ENCODE measurements at regions not wholly inside any gene's neighbourhood (a gene's known extent, or its start where the extent isn't known, plus 50 kb on each side); places are given as distances from the start of the nearest gene placed in this dataset.

DNA sequence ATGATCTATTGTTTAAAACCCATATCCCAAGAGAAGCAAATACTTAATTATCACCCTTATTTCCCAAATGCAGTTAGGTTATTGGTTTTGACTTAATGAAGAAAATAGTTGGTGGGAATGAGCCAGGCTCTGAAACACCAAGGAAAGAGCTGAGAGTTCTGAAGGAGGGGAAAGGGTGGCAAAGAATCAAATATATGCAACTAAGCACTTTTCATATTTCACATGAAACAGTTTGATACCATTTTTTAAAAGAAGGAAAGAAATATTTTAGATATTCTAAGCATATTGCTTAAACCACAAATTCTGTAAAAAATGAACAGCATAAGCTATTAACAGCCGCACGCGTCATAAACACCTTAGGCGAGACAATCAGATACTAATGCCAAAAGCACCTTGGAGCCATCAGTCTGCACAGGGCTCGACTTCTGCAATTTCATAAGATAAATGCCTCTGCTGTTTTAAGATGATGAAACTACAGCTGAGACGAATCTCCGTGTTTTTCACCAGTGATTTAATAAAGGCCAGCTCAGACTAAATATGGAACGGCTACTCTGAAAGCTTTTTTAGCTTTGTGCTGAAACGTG is 371.7 kb downstream of the EN1 start:
- no peak for DNase-seq (ENCODE audit: low read depth in 4 of 4, low spot score in 1 of 4)

DNA sequence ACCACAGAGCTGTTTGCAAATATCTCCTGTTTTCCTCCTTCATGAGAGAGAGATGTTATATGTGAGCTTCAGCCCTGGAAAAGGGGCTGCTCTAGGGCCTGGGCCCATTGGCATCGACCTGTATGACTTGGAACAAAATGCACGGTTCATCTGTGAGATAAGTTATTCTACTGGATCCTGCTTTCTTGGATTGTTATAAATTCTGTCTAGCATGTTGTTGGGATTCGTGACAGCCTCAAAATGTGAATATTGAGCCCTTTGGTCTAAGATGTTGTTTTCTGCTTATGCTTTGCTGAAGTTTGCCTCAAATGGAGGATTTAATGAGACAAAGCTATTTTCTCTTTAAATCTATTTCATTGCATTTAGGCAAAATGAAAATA is 372.9 kb downstream of the EN1 start:
- DNase-seq (ENCODE audit: low read depth in 4 of 4, low spot score in 1 of 4) = no peak

DNA sequence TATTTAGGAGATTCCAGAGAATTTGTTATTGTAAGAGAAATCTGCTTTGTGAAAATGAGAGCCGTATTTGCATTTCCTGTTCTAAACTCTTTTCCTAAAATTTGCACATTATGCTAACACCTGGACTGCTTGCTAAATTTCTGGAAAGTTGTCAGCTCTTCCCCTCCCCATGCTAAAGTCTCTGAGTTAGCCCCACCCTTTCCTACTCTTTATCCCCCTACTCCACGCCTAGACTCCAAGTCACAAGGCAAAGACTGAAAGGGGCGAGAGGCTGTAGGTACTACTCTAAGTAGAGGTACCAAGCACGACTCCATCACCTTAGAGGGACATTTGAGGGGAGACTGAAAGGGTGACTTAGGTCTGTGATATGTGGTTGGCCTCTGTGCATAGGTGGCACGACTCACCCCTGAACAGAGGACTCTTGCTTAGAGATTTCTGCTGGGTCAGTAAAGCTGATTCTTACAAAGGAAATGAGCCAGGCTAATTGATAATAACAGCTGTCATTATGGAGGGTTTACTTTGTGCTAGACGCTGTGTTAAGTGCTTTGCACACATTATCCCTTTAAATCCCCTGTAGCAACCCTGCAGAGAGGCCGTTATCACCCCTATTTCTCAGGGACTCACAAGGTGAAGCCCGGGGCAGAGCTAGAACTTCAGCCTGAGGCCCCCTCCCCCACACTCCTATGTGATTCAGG is 373.5 kb downstream of the EN1 start:
- no peak for DNase-seq (ENCODE audit: low read depth in 4 of 4, low spot score in 1 of 4)

DNA sequence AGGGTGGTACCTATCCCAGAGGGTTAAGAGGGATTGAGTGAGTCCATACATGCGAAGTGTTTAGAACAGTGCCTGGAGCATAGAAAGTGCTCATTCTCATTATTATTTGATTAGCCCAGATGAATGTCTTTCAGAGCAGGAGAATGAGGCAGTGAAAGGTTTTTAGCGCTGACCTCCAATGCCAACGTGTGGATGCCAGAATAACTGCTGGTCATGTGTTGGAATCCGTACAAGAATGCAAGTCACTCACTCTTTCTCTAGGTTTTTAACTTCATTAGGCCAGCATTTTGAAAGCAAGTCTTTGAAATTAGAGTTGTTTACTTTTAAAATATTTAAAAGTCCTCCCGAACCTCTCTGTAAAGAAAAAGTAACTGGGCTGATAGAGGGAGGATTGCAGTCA is 374.2 kb downstream of the EN1 start:
- no peak for DNase-seq (ENCODE audit: low read depth in 4 of 4, low spot score in 1 of 4)

DNA sequence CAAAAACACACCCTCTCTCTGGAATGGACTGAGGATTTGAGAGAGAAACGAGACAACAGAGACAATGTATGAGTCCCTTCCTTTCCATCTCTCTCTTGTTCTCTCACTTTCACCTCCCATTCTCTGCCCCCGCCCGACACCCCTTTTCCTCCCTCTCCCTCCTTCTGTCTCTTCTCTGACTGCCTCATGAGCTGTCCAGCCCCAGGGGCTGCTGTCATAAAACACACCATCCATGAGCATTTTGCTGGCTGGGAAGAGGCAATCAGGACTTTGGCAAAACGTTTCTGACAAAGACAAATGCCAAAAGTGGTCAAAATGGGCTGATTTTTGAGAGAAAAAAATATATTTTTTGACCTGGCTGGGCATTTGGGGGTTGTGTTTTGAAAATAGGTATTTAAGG is 377.2 kb downstream of the EN1 start:
- no peak for DNase-seq (ENCODE audit: low read depth in 4 of 4, low spot score in 1 of 4)

DNA sequence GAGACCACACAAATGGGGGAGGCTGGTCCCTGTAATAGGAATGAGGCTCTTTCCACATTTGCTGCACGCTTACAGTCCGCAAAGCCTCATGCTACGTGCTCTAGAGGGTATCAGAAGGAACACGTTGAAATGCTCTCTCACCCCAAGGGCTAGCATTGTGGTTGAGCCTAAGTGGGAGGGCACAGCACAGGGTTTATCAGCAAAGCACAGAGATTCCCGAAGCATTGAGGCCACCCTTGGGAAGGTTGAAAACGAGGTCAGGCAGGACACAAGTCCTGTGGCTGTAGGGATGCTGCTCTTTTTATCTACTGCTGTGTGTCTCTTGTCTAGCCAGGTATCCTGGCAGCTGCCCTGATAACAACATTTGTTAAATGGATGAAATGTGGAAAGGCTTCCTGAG is 378.3 kb downstream of the EN1 start:
- no peak for DNase-seq (ENCODE audit: low read depth in 4 of 4, low spot score in 1 of 4)

DNA sequence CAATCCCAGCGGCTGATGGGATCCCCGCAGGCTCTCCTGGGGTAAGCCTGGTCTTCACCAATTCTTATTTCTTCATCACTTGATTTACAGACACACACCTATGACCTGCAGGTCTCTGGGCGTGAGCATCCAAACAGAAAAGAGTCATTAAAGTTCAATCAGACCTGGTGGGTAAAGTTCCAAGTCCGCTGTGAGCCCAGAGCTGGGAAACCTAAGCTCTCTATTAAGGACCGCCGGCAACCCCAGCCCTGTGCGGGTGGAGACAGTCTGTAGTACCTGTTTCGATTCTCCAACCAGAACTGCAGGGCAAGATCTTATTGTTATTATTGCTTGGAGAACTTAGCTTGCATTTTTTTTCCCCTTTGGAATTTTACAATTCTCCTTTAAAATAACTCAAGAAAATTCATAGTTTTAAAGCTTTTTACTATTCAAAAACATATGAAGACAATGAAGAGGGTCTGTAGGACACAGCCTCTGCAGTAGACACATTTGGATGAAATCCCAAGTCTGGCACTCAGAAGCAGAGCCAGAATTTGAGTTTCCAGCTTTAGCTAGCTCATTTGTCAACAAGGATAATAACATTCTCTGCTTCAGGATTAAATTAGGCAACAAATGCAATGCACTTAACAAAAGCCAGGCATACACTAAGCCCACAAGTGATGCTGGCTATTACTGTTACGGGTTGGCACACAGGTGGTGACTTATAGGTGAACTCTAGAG is 376.4 kb downstream of the INSIG2 start:
- DNase-seq (ENCODE audit: low read depth in 4 of 4, low spot score in 1 of 4) = no peak

DNA sequence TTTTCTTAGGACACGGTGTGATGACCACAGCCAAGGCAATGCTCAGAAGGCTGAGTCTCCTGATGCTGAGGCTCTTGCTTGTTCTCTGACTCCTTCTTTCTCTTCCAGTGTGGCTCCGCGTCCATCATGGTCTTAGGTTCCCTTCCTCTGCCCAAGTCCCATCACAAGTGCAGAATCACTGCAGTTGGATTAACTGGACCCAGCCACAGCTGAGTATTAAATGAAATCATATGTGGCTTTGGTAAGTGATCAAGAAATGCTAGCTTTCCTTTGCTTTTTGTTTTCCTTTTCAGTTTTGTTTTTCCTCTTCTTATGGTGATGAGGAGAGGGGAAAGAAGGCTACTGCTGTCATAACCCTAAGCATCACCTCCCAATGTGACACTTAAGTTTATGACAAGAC is 375.8 kb downstream of the INSIG2 start:
- DNase-seq (ENCODE audit: low read depth in 4 of 4, low spot score in 1 of 4) = no peak

DNA sequence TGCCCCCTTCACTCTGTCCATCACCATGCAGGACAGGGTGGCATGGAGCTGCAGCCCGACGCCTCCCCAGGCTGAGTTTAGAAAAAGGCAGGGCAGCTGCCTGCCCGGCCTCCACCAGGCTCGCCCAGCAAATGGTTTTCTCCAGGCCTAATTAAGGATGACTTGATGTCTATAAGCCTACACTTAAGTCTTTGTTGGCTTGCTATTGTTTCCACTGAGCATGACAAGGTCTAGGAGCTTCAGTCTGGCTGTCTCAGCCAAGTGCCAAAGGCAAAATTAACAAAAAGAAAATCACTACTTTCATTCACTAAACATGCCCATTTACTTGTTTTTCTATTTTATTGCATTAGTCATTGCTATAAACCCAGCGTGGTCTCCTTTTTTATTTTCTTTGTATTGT is 372.2 kb downstream of the INSIG2 start:
- no peak for DNase-seq (ENCODE audit: low read depth in 4 of 4, low spot score in 1 of 4)

DNA sequence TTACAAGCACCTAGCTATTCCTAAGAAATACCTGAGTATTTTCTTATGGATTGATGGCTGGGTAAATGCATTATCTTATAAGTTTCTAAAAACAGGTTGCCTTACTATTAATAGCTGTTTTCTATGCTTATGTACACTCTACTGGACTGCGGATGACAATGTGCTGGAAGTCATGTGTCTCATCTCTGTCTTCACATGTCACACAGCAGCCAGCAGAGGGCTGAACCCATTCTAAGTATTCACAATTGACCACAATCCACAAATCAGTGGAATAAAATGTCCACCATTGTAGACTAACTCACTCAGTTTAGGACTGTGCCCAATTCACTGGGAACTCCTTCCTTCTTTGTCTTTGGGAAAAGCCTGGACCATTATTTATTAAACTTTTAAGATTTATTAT is 371.2 kb downstream of the INSIG2 start:
- DNase-seq (ENCODE audit: low read depth in 4 of 4, low spot score in 1 of 4) = no peak

DNA sequence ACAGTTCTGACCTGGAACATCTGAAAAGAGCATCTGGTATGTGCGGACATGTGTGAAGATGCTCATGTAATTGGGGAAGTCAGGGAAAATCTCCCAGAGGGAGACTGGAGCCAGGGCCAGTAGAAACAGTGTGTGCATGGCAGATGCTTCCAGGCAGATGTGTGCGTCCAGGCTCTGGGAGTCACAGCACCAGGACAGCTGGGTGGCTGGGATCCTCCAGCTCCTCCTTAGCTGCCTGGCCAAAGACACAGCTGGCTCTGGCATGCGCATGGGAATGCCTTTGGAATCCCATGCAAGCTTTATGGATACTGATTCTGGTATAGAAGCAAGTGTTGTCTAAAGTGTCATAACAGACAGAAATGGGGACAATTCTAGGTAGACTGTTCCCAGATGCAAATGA is 369.7 kb downstream of the INSIG2 start:
- DNase-seq (ENCODE audit: low read depth in 4 of 4, low spot score in 1 of 4) = no peak

DNA sequence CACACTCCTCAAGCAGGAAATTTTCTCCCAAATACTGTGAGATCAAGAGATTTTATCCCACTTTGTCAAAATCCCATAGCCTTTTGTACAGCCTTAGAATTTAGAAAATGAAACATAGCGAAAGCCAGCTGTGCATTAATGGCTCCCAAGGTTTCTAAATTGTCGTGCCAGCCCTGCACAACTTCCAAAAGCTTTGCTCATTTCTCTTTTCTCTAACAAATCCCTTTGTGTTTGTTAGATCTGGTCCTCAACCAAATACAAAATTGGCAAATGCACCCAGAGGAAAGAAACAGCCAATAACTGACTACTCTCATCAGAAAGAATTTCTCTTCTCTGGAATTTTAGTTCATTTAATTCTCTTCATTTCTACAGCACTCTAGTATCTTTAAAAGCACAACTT is 361.1 kb downstream of the INSIG2 start:
- no peak for DNase-seq (ENCODE audit: low read depth in 4 of 4, low spot score in 1 of 4)

DNA sequence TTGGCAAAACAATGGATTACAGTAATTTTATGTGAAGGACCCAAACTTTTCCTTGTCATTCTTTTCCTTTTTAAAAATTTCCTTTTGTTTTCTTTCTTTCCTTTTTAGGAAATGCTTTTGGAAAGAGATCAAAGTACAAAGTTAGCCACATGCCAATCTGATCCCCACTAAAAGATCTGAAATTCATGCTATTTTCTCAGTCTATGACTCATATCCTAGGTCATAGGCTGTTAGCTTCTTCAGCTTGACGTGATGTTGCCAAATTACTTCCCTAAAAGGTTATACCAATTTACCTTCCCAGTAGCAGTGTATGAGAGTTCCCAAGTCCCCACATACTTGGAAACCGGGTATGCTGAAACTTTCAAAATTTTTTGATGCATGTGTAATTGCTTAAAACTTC is 355.3 kb downstream of the INSIG2 start:
- no peak for DNase-seq (ENCODE audit: low read depth in 4 of 4, low spot score in 1 of 4)

DNA sequence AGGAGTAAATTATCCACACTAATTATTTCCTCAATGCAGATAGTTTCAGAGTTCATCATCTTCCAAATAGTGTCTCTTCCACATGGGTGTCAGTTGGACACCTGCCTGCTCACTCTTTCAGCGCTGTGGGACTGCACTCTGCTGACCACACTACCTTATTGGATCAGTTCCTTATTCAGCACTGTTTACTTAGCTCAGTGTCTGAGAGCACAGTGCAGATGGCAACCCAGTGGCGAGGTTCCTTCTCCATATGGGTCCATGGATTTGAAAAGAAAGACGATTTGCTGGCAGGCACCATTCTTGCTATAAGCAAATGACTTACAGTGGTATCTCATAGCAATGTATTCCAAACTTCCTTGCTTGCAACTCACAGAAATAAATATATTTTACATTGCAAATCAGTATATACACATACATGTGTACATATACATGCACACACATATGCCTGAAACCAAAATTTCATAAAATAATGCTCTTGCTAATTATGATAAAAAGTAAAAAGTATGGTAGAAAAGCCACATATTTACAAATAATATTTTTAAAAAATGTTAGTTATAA is 354.8 kb downstream of the INSIG2 start:
- no peak for DNase-seq (ENCODE audit: low read depth in 4 of 4, low spot score in 1 of 4)

DNA sequence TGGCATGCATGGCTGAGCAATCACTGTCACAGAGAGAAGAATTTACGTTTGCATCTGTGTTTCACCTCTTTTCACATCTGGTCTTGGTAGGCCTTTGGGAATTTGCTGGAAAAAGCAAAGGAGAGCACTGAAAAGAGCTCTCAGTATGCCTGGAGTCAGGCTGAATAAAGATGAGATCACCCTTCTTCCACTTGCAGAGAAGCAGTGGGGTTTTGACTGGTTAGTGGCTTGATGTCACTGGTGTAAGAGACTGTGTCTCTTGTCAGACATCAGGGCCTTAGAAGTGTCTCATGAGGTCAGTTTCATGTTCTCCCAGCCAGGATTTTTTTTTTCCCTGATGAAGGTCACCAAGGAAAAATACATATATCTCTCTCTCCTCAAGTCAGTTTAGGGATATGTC is 353.8 kb downstream of the INSIG2 start:
- no peak for DNase-seq (ENCODE audit: low read depth in 4 of 4, low spot score in 1 of 4)

DNA sequence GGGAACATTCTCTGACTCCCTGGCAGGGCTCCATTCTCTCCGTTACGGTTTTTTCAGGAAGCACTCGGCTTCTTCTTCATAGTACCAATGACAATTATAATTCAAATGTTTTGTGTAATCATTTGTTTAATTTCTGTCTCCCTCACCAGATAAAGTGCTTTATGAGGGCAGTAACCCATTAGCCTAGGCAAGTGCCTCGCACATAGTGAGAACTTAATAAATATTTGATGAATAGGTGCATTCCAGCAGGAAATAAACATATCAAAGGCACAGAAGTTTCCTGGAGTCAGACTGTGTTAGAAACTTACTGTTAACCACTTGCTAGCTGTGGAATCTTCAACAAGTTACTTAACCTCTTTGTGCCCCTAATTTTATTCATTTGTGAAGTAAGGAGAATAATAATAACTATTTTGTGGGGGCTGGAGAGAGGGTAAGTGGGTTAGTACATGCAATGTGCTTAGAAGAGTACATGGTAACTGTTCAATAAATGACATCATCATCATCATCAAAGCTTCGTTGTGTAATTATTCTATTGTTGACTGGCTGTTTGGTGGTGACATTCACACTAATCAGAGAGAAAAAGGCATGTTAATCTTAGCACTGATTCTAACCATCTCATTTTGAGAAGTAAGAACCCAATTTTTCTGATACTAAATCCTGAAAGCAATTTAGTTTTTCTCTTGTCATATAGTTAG is 352.3 kb downstream of the INSIG2 start:
- no peak for DNase-seq (ENCODE audit: low read depth in 4 of 4, low spot score in 1 of 4)

DNA sequence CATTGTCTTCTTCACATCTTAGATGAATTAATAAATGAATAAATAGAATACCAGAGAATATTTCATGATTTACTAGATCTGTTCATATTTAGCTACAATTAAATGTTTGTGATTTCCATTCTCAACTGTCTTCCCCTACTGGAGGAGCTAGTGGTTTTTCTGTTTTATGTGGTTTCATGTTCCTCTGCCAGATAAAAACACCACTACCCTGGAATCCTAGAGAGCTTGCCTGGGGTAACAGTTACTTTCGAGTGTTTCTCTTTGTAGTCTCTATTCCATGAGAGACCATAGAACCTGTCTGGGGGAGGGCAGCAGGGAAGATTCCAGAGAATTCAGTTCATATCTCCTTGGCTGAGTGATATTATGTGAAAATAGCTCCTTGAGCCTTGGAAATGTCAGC is 349.2 kb downstream of the INSIG2 start:
- DNase-seq (ENCODE audit: low read depth in 4 of 4, low spot score in 1 of 4) = no peak

DNA sequence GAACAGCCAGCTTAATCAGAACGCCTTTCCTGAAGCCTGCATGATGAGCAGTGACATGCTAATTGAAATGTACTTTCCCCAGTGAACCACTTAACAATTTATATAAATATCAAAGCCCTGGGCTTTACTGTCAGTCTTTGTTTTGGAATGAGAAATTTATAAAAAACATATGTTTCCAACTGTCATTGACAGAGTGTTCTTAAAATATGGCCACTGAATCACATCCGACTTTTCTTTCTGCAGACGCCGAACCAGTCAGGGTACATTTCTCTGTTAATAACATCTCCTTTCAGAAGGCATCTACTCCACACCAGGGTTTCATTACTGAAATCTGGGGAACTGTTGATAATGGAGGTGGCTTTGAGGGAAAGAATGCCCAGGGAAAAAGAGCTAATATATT is 343.7 kb downstream of the INSIG2 start:
- DNase-seq (ENCODE audit: low read depth in 4 of 4, low spot score in 1 of 4) = no peak

DNA sequence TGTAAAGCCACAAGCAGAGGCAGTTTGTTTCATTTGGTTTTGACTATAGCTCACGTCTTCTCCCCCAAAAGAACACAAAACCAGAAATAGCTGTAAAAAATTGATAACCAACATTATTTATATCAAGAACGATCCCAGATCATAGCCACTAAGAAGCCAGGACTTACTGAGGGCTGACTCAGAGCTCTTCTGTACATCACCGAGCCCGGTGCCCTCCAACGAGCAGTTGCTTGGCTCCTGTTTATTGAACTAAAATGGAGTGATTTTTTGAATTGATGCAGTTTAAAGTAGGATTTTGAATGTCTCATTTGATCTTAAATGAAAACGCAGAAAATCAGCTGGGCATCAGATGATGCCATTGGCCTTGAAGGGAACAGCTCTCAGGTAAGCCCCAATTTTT is 343.3 kb downstream of the INSIG2 start:
- no peak for DNase-seq (ENCODE audit: low read depth in 4 of 4, low spot score in 1 of 4)

DNA sequence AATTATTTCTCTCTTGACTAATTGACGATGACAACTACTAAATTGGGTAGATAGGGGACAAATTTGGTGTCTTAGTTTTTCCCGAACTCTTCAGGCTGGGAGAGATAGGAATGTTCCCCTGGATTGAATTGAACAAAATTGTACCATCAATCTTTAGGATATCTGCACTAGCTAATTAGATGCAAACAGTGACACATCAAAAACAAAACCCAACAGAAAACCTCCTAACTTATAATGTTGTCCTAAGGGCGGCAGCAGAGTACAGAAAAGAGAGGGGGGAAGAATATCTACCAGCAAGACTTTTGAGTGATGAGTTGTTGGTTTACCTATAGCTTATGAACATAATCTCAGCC is 342.9 kb downstream of the INSIG2 start:
- no peak for DNase-seq (ENCODE audit: low read depth in 4 of 4, low spot score in 1 of 4)

DNA sequence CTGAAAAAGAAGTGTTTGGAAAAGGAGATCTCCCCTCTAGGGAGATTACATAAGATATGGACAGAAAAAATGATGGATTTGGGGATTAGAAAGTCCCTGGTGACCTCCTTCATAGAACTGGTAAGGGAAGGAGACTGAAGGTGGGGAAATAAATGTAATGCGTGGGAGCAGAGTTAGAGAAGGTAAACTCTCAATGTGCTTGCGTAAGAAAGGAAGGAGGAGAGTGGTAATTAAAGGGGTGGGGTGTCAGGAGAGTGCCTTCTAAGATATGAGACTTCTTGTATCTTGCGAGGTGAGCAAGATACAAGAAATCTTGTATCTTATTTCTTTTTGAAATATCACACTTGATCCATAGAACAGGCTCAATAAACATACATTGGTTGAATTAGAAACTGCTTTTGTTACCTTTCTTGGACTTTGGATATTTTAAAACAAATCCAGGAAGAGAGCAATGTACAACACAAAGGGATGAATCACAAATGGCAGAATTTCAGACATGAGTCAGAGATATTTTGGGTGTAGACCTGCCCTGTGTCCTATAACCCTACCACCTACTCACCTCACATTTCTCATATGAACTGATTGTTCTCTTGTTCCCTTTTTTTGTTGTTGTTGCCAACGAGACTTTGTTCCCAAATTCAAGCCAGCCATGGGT is 342.4 kb downstream of the INSIG2 start:
- no peak for DNase-seq (ENCODE audit: low read depth in 4 of 4, low spot score in 1 of 4)
